ENCODE measurements at regions not wholly inside any gene's neighbourhood (a gene's known extent, or its start where the extent isn't known, plus 50 kb on each side); places are given as distances from the start of the nearest gene placed in this dataset.
"Not testable (repeated sequence)": the region's sequence is repeated elsewhere in the genome, so short reads cannot be mapped to it uniquely, and the experiment has no call there.

- Histone ChIP-seq H3K9me3 (ENCODE audit: control insufficient read depth in 2 of 2, low read length in 2 of 2) (no peaks in the 10 kb centered on the region), H3K9ac (ENCODE audit: low read length in 2 of 2) (no peak overlapping the region)
These were observed 70.0 kb upstream of the FYN start for GRCh38 chr6:111943266-111943665.

GRCh38 chr6:111943726-111944125, 70.5 kb upstream of the FYN start:
- no peaks in the 10 kb centered on the region for H3K36me3 ChIP-seq (ENCODE audit: control insufficient read depth in 2 of 2, insufficient read depth in 2 of 2, low read length in 2 of 2)
- H3K4me1 ChIP-seq (ENCODE audit: control insufficient read depth, insufficient read depth, low read length), result no peaks in the 10 kb centered on the region
- H3K27me3 ChIP-seq (ENCODE audit: control insufficient read depth in 1 of 2, insufficient read depth in 2 of 2, low read length in 2 of 2), result no peaks in the 10 kb centered on the region
- no peaks in the 10 kb centered on the region for H3K9me3 ChIP-seq (ENCODE audit: control insufficient read depth in 2 of 2, low read length in 2 of 2)
- H3K9ac ChIP-seq (ENCODE audit: low read length in 2 of 2), result no peak overlapping the region
- H3K27ac ChIP-seq (ENCODE audit: low read length), result no peak overlapping the region
- no peak overlapping the region for H3K4me3 ChIP-seq (ENCODE audit: low read length in 2 of 2)

More at GRCh38 chr6:111943266-111943665, 70.0 kb upstream of the FYN start:
- Histone ChIP-seq H3K4me1 (ENCODE audit: control insufficient read depth, insufficient read depth, low read length) (no peaks in the 10 kb centered on the region), H3K27me3 (ENCODE audit: control insufficient read depth in 1 of 2, insufficient read depth in 2 of 2, low read length in 2 of 2) (no peaks in the 10 kb centered on the region), H3K4me3 (ENCODE audit: low read length in 2 of 2) (no peak overlapping the region), H3K36me3 (ENCODE audit: control insufficient read depth in 2 of 2, insufficient read depth in 2 of 2, low read length in 2 of 2) (no peaks in the 10 kb centered on the region), H3K27ac (ENCODE audit: low read length) (no peak overlapping the region)

- no peaks in the 10 kb centered on the region for H3K4me1 ChIP-seq (ENCODE audit: control insufficient read depth, insufficient read depth, low read length)
- no peaks in the 10 kb centered on the region for H3K27me3 ChIP-seq (ENCODE audit: control insufficient read depth in 1 of 2, insufficient read depth in 2 of 2, low read length in 2 of 2)
- H3K36me3 ChIP-seq (ENCODE audit: control insufficient read depth in 2 of 2, insufficient read depth in 2 of 2, low read length in 2 of 2), result no peaks in the 10 kb centered on the region
- no peak overlapping the region for H3K9ac ChIP-seq (ENCODE audit: low read length in 2 of 2)
- no peak overlapping the region for H3K27ac ChIP-seq (ENCODE audit: low read length)
- no peak overlapping the region for H3K4me3 ChIP-seq (ENCODE audit: low read length in 2 of 2)
- no peaks in the 10 kb centered on the region for H3K9me3 ChIP-seq (ENCODE audit: control insufficient read depth in 2 of 2, low read length in 2 of 2)
These were observed 71.3 kb upstream of the FYN start for GRCh38 chr6:111944541-111944940.

GRCh38 chr6:111949546-111949945, 76.3 kb upstream of the FYN start:
- Histone ChIP-seq H3K9me3 (ENCODE audit: control insufficient read depth in 2 of 2, low read length in 2 of 2) (no peaks in the 10 kb centered on the region), H3K9ac (ENCODE audit: low read length in 2 of 2) (no peak overlapping the region), H3K4me3 (ENCODE audit: low read length in 2 of 2) (no peak overlapping the region), H3K36me3 (ENCODE audit: control insufficient read depth in 2 of 2, insufficient read depth in 2 of 2, low read length in 2 of 2) (no peaks in the 10 kb centered on the region), H3K27me3 (ENCODE audit: control insufficient read depth in 1 of 2, insufficient read depth in 2 of 2, low read length in 2 of 2) (peaks cover 0 to 2% of the 10 kb centered on the region in 2 donors), H3K4me1 (ENCODE audit: control insufficient read depth, insufficient read depth, low read length) (peaks cover 2% of the 10 kb centered on the region), H3K27ac (ENCODE audit: low read length) (no peak overlapping the region)

- H3K4me1 ChIP-seq (ENCODE audit: control insufficient read depth, insufficient read depth, low read length); H3K27ac ChIP-seq (ENCODE audit: low read length); H3K27me3 ChIP-seq (ENCODE audit: control insufficient read depth in 1 of 2, insufficient read depth in 2 of 2, low read length in 2 of 2); H3K4me3 ChIP-seq (ENCODE audit: low read length in 2 of 2); H3K9ac ChIP-seq (ENCODE audit: low read length in 2 of 2); H3K36me3 ChIP-seq (ENCODE audit: control insufficient read depth in 2 of 2, insufficient read depth in 2 of 2, low read length in 2 of 2); H3K9me3 ChIP-seq (ENCODE audit: control insufficient read depth in 2 of 2, low read length in 2 of 2): not testable (repeated sequence)
These were observed 76.7 kb upstream of the FYN start for GRCh38 chr6:111949984-111950383.

- Histone ChIP-seq H3K36me3 (ENCODE audit: control insufficient read depth in 2 of 2, insufficient read depth in 2 of 2, low read length in 2 of 2) (no peaks in the 10 kb centered on the region), H3K4me1 (ENCODE audit: control insufficient read depth, insufficient read depth, low read length) (peaks cover 2% of the 10 kb centered on the region), H3K27ac (ENCODE audit: low read length) (no peak overlapping the region), H3K9ac (ENCODE audit: low read length in 2 of 2) (no peak overlapping the region), H3K4me3 (ENCODE audit: low read length in 2 of 2) (no peak overlapping the region), H3K9me3 (ENCODE audit: control insufficient read depth in 2 of 2, low read length in 2 of 2) (no peaks in the 10 kb centered on the region), H3K27me3 (ENCODE audit: control insufficient read depth in 1 of 2, insufficient read depth in 2 of 2, low read length in 2 of 2) (peaks cover 0 to 2% of the 10 kb centered on the region in 2 donors)
These were observed 77.6 kb upstream of the FYN start for GRCh38 chr6:111950661-111951496.

GRCh38 chr6:111951497-111952085, 78.3 kb upstream of the FYN start:
- no peak overlapping the region for H3K27ac ChIP-seq (ENCODE audit: low read length)
- H3K9ac ChIP-seq (ENCODE audit: low read length in 2 of 2), result no peak overlapping the region
- H3K9me3 ChIP-seq (ENCODE audit: control insufficient read depth in 2 of 2, low read length in 2 of 2), result no peaks in the 10 kb centered on the region
- no peaks in the 10 kb centered on the region for H3K36me3 ChIP-seq (ENCODE audit: control insufficient read depth in 2 of 2, insufficient read depth in 2 of 2, low read length in 2 of 2)
- peaks cover 2% of the 10 kb centered on the region for H3K4me1 ChIP-seq (ENCODE audit: control insufficient read depth, insufficient read depth, low read length)
- H3K4me3 ChIP-seq (ENCODE audit: low read length in 2 of 2), result no peak overlapping the region
- peaks cover 1 to 2% of the 10 kb centered on the region in 2 donors for H3K27me3 ChIP-seq (ENCODE audit: control insufficient read depth in 1 of 2, insufficient read depth in 2 of 2, low read length in 2 of 2)

- Histone ChIP-seq H3K36me3 (ENCODE audit: control insufficient read depth in 2 of 2, insufficient read depth in 2 of 2, low read length in 2 of 2) (no peaks in the 10 kb centered on the region), H3K27me3 (ENCODE audit: control insufficient read depth in 1 of 2, insufficient read depth in 2 of 2, low read length in 2 of 2) (peaks cover 2% of the 10 kb centered on the region in 2 donors), H3K9me3 (ENCODE audit: control insufficient read depth in 2 of 2, low read length in 2 of 2) (no peaks in the 10 kb centered on the region), H3K4me3 (ENCODE audit: low read length in 2 of 2) (no peak overlapping the region), H3K9ac (ENCODE audit: low read length in 2 of 2) (no peak overlapping the region), H3K27ac (ENCODE audit: low read length) (no peak overlapping the region), H3K4me1 (ENCODE audit: control insufficient read depth, insufficient read depth, low read length) (peaks cover 2% of the 10 kb centered on the region)
These were observed 79.0 kb upstream of the FYN start for GRCh38 chr6:111952274-111952673.

GRCh38 chr6:111952821-111953540, 79.7 kb upstream of the FYN start:
- Histone ChIP-seq H3K4me3 (ENCODE audit: low read length in 2 of 2) (no peak overlapping the region), H3K27me3 (ENCODE audit: control insufficient read depth in 1 of 2, insufficient read depth in 2 of 2, low read length in 2 of 2) (peaks cover 2% of the 10 kb centered on the region in 2 donors), H3K9me3 (ENCODE audit: control insufficient read depth in 2 of 2, low read length in 2 of 2) (no peaks in the 10 kb centered on the region), H3K9ac (ENCODE audit: low read length in 2 of 2) (no peak overlapping the region), H3K36me3 (ENCODE audit: control insufficient read depth in 2 of 2, insufficient read depth in 2 of 2, low read length in 2 of 2) (no peaks in the 10 kb centered on the region), H3K27ac (ENCODE audit: low read length) (no peak overlapping the region), H3K4me1 (ENCODE audit: control insufficient read depth, insufficient read depth, low read length) (peaks cover 2% of the 10 kb centered on the region)

- no peaks in the 10 kb centered on the region for H3K9me3 ChIP-seq (ENCODE audit: control insufficient read depth in 2 of 2, low read length in 2 of 2)
- no peaks in the 10 kb centered on the region for H3K4me1 ChIP-seq (ENCODE audit: control insufficient read depth, insufficient read depth, low read length)
- H3K4me3 ChIP-seq (ENCODE audit: low read length in 2 of 2), result no peak overlapping the region
- H3K27ac ChIP-seq (ENCODE audit: low read length), result no peak overlapping the region
- peaks cover 2% of the 10 kb centered on the region in 2 donors for H3K27me3 ChIP-seq (ENCODE audit: control insufficient read depth in 1 of 2, insufficient read depth in 2 of 2, low read length in 2 of 2)
- H3K36me3 ChIP-seq (ENCODE audit: control insufficient read depth in 2 of 2, insufficient read depth in 2 of 2, low read length in 2 of 2), result no peaks in the 10 kb centered on the region
- H3K9ac ChIP-seq (ENCODE audit: low read length in 2 of 2), result no peak overlapping the region
These were observed 82.8 kb upstream of the FYN start for GRCh38 chr6:111956098-111956497.
